RWPE1 (cell line): ENCODE measurements at regions not wholly inside any gene's neighbourhood (a gene's known extent, or its start where the extent isn't known, plus 50 kb on each side); places are given as distances from the start of the nearest gene placed in this dataset.

Experiments used
- CTCF ChIA-PET: fragments of 350-600 bp; sonication (Branson Sonifier 250); formaldehyde crosslinking; extraction: SDS; loops from one replicate; lab custom pipeline; 2021; lab: Yijun Ruan, JAX
- POLR2A ChIA-PET: fragments of 400-600 bp; formaldehyde crosslinking; extraction: SDS; loops from one replicate; lab custom pipeline; 2020; ENCODE audit warnings: antibody characterized with exemption; ENCODE audit not compliant: low non-redundant PET; lab: Yijun Ruan, JAX
- DNase-seq: peaks from one replicate; pipeline ENCODE4 v3.0.0; 2012; ENCODE audit warnings: low spot score
- H3K27ac ChIP-seq: fragments of 450-650 bp; 2 replicates; pipeline ENCODE4 v1.5.1; 2017
- CTCF ChIP-seq: fragments of 450-650 bp; conservative IDR thresholded peaks from 2 replicates; pipeline ENCODE4 v1.5.1; 2017; ENCODE audit warnings: low read depth, mild to moderate bottlenecking

GRCh38 chr9:26773056-26773455 lies 119.5 kb downstream of the CAAP1 start:
- no peak overlapping the region for H3K27ac ChIP-seq
- ChIA-PET POLR2A (no interaction called here), CTCF (interaction anchor here (0.6 kb wide), 1 partner anchor 1233 kb away, joined by 3 read pairs; no protein-coding TSS in a partner anchor)
- DNase-seq, result no peak
- no peak for TF ChIP-seq CTCF

GRCh38 chr9:26770821-26771220 lies 121.8 kb downstream of the CAAP1 start:
- no peak for TF ChIP-seq CTCF

GRCh38 chr9:26768145-26768544 lies 124.5 kb downstream of the CAAP1 start:
- no peak for DNase-seq
- no peak for TF ChIP-seq CTCF
- ChIA-PET POLR2A (no interaction called here), CTCF (no interaction called here)
- no peak overlapping the region for H3K27ac ChIP-seq

More at GRCh38 chr9:26770821-26771220, 121.8 kb downstream of the CAAP1 start:
- ChIA-PET CTCF (no interaction called here), POLR2A (no interaction called here)
- no peak overlapping the region for H3K27ac ChIP-seq
- no peak for DNase-seq

GRCh38 chr9:26760675-26761074 lies 131.9 kb downstream of the CAAP1 start:
- no peak for DNase-seq
- CTCF ChIA-PET, result interaction anchor here (0.6 kb wide), 1 partner anchor 784 kb away, joined by 6 read pairs; no protein-coding TSS in a partner anchor
- no peak overlapping the region for H3K27ac ChIP-seq
- POLR2A ChIA-PET, result no interaction called here
- no peak for TF ChIP-seq CTCF

GRCh38 chr9:26758655-26759054 lies 133.9 kb downstream of the CAAP1 start:
- no peak for TF ChIP-seq CTCF
- CTCF ChIA-PET, result no interaction called here
- POLR2A ChIA-PET, result no interaction called here
- DNase-seq, result no peak
- H3K27ac ChIP-seq, result no peak overlapping the region

GRCh38 chr9:26756881-26757280 lies 135.7 kb downstream of the CAAP1 start:
- no peak for DNase-seq
- TF ChIP-seq CTCF, result no peak
- ChIA-PET POLR2A (no interaction called here), CTCF (no interaction called here)
- no peak overlapping the region for H3K27ac ChIP-seq

- CTCF ChIA-PET, result no interaction called here
Observed at GRCh38 chr9:26755476-26755875, 137.1 kb downstream of the CAAP1 start.

More at GRCh38 chr9:26755476-26755875, 137.1 kb downstream of the CAAP1 start:
- TF ChIP-seq CTCF, result no peak
- no peak for DNase-seq
- H3K27ac ChIP-seq, result no peak overlapping the region
- POLR2A ChIA-PET, result no interaction called here
